Nephron (organoid): ENCODE measurements at regions not wholly inside any gene's neighbourhood (a gene's known extent, or its start where the extent isn't known, plus 50 kb on each side); places are given as distances from the start of the nearest gene placed in this dataset.

ENCODE experiments used
- H3K27ac Mint-ChIP-seq, 3 experiments: 2 replicates each; pipeline ENCODE4 v1.8.0; 2020; ENCODE audit warnings: mixed read lengths in 3 of 3, mild to moderate bottlenecking in 2 of 3, moderate library complexity in 1 of 3
- H3K27me3 Mint-ChIP-seq: 2 replicates; pipeline ENCODE4 v1.8.0; 2021; ENCODE audit warnings: low read depth, mild to moderate bottlenecking, moderate library complexity, mixed read lengths
- H3K36me3 Mint-ChIP-seq: 2 replicates; pipeline ENCODE4 v1.8.0; 2020; ENCODE audit warnings: low read depth, mixed read lengths
- H3K4me1 Mint-ChIP-seq: 2 replicates; pipeline ENCODE4 v1.8.0; 2020; ENCODE audit warnings: mixed read lengths
- H3K4me3 Mint-ChIP-seq, 3 experiments: 2 replicates each; pipeline ENCODE4 v1.8.0; 2020; ENCODE audit warnings: mild to moderate bottlenecking in 3 of 3, mixed read lengths in 3 of 3, moderate library complexity in 2 of 3
- H3K9me3 Mint-ChIP-seq: 2 replicates; pipeline ENCODE4 v1.8.0; 2020; ENCODE audit warnings: mixed read lengths
- TF ChIP-seq, protein P1 (sequence below), 3 experiments: fragments of 200-600 bp; sonication (generic); IDR thresholded peaks; one replicate each; pipeline ENCODE4 v1.5.0; 2021; ENCODE audit warnings: antibody characterized with exemption in 3 of 3; ENCODE audit not compliant: unreplicated experiment in 3 of 3

DNA sequence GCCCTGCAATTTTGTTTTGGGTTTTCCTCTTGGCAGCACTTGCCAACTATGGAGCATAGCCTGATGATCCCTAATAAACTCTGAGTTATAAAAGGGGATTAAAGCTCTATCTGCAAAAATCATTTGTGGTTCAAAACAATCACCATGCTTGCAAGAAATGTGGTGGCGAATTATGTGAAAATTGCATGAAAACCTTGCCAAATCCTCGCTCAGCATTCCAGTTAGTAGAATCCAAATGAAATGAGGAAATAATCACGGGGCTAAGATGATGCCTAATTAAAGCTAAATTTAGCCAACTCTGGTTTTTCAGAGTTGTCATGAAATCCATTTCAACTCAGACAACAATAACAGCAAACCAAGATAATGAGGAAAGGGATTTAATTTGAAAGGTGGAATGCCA is 73.0 kb upstream of the PROK2 start:
- Mint-ChIP-seq H3K36me3 (no peaks in the 10 kb centered on the region), H3K27me3 (peaks cover 11% of the 10 kb centered on the region), H3K4me1 (no peaks in the 10 kb centered on the region), H3K27ac (no peak overlapping the region), H3K9me3 (peaks cover 18% of the 10 kb centered on the region), H3K4me3 (no peak overlapping the region)
- TF ChIP-seq, protein P1, sequence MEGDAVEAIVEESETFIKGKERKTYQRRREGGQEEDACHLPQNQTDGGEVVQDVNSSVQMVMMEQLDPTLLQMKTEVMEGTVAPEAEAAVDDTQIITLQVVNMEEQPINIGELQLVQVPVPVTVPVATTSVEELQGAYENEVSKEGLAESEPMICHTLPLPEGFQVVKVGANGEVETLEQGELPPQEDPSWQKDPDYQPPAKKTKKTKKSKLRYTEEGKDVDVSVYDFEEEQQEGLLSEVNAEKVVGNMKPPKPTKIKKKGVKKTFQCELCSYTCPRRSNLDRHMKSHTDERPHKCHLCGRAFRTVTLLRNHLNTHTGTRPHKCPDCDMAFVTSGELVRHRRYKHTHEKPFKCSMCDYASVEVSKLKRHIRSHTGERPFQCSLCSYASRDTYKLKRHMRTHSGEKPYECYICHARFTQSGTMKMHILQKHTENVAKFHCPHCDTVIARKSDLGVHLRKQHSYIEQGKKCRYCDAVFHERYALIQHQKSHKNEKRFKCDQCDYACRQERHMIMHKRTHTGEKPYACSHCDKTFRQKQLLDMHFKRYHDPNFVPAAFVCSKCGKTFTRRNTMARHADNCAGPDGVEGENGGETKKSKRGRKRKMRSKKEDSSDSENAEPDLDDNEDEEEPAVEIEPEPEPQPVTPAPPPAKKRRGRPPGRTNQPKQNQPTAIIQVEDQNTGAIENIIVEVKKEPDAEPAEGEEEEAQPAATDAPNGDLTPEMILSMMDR (IDR thresholded peaks at IDR 0.05; ENCODE audit: unreplicated experiment in 3 of 3): no peak

DNA sequence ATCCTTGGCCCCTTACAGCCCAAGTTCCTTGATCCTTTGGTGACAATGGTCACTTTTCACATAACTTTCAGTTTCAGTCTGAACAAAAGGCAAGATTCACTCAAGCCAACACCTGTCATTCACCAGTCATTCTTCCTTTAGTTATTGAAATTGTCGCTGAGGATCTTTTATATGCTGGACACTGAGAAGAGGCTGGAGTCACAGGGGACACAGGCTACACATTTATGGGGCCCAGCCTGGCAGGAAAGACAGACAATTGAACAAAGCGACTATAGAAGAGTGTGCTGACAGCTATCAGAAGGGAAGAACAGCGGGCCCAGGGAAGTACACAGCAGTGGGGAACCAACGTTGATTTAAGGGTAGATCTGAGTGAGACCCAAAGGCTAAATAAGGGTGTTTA is 69.8 kb upstream of the PROK2 start:
- H3K4me1 Mint-ChIP-seq: no peaks in the 10 kb centered on the region
- no peak overlapping the region for H3K4me3 Mint-ChIP-seq
- H3K27me3 Mint-ChIP-seq: peaks cover 3% of the 10 kb centered on the region
- TF ChIP-seq, protein P1 (IDR thresholded peaks at IDR 0.05; ENCODE audit: unreplicated experiment in 3 of 3): no peak
- H3K27ac Mint-ChIP-seq: no peak overlapping the region
- no peaks in the 10 kb centered on the region for H3K9me3 Mint-ChIP-seq
- H3K36me3 Mint-ChIP-seq: no peaks in the 10 kb centered on the region

DNA sequence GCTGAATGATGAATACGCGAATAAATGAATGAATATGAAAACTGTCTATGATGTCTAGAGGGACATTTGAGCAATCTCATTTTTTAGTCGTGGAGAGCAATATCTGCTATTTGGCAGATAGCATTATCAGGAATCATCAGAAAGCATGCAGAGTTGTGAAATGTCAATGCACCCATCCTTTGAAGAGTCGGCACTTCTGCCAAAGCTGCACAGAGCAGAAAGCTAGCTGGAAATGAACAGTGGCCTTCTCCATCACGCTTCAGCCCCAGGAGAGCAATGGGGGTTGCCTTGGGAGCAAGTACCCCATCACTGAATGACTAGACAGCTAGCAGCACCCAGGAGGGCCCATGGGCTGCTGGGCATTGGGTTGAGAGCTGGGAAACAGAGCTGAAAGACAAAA is 69.1 kb upstream of the PROK2 start:
- TF ChIP-seq, protein P1 (IDR thresholded peaks at IDR 0.05; ENCODE audit: unreplicated experiment in 3 of 3): no peak
- Mint-ChIP-seq H3K27ac (no peak overlapping the region), H3K27me3 (peaks cover 3% of the 10 kb centered on the region), H3K4me1 (no peaks in the 10 kb centered on the region), H3K36me3 (no peaks in the 10 kb centered on the region), H3K4me3 (no peak overlapping the region), H3K9me3 (peaks cover 4% of the 10 kb centered on the region)

DNA sequence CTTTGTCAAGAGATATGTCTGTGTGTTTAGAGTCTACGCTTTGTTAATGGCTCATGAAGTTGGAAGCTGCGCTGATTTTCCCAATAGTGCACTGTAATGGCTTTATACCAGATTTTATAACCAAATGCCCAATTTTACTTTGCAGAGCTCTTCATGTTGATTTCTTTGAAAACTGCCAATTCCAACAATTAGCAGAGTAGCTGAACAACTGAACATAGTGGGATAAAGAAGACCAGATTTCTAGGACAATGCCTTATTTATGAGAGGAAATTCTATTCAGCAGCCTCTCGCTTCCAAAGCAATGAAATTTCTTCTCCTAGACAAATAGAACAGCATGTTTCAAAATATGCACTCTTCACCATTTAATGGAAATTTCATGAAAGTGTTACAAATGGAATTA is 66.9 kb upstream of the PROK2 start:
- Mint-ChIP-seq H3K27me3 (peaks cover 4% of the 10 kb centered on the region), H3K4me3 (no peak overlapping the region)

DNA sequence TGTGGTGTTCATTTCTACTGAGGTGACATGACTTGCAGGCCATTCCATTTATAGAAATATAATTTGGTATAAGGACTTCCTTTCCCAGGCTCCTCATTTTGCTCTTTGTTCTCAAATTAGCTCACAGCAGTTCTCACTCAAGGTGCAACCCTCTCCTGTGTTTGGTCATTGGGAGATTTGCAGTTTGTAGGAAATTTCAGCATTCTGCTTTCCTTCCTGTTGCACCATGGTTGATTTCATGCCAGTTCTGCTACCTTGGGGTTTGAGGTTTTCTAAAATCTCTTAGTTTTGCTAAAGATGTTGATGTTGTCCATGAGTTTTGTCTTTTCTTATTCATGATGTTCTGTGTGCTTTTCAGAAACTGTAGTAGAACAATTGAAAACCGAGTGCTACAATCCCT is 65.7 kb upstream of the PROK2 start:
- H3K9me3 Mint-ChIP-seq: peaks cover 4% of the 10 kb centered on the region
- no peak overlapping the region for H3K4me3 Mint-ChIP-seq
- TF ChIP-seq, protein P1 (IDR thresholded peaks at IDR 0.05; ENCODE audit: unreplicated experiment in 3 of 3): no peak
- H3K36me3 Mint-ChIP-seq: no peaks in the 10 kb centered on the region
- H3K27me3 Mint-ChIP-seq: peaks cover 4% of the 10 kb centered on the region
- no peak overlapping the region for H3K27ac Mint-ChIP-seq
- H3K4me1 Mint-ChIP-seq: no peaks in the 10 kb centered on the region

More for the DNA sequence above, 66.9 kb upstream of the PROK2 start:
- Mint-ChIP-seq H3K36me3 (no peaks in the 10 kb centered on the region), H3K9me3 (peaks cover 4% of the 10 kb centered on the region), H3K4me1 (no peaks in the 10 kb centered on the region), H3K27ac (no peak overlapping the region)
- TF ChIP-seq, protein P1 (IDR thresholded peaks at IDR 0.05; ENCODE audit: unreplicated experiment in 3 of 3): no peak

DNA sequence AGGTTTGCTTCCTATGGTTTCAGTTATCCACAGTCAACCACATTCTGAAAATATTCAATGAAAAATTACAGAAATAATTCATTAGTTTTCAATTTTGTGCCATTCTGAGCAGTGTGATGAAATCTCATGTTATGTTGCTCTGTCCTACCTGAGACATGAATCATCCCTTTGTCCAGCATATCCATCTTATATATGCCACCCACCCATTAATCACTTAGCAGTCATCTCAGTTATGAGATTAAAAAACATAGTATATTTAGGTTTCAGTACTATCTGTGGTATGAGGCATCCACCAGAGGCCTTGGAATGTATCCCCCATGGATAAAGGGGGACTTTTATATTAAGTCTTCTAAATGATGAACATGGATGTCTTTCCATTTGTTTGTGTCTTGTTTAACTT is 64.7 kb upstream of the PROK2 start:
- TF ChIP-seq, protein P1 (IDR thresholded peaks at IDR 0.05; ENCODE audit: unreplicated experiment in 3 of 3): no peak
- no peak overlapping the region for H3K27ac Mint-ChIP-seq
- H3K27me3 Mint-ChIP-seq: peaks cover 4% of the 10 kb centered on the region
- no peak overlapping the region for H3K4me3 Mint-ChIP-seq
- peaks cover 4% of the 10 kb centered on the region for H3K9me3 Mint-ChIP-seq
- no peaks in the 10 kb centered on the region for H3K36me3 Mint-ChIP-seq
- H3K4me1 Mint-ChIP-seq: no peaks in the 10 kb centered on the region
